ENCODE measurements at regions not wholly inside any gene's neighbourhood (a gene's known extent, or its start where the extent isn't known, plus 50 kb on each side); places are given as distances from the start of the nearest gene placed in this dataset.

GRCh38 chr9:94441796-94442195, 113.1 kb upstream of the PCAT7 start:
- H3K9me3 ChIP-seq (ENCODE audit: control insufficient read depth, low read length), result no peaks in the 10 kb centered on the region
- 96% methylated on average over 2 of the region's 2 CpGs for WGBS

GRCh38 chr9:94443032-94443722, 111.7 kb upstream of the PCAT7 start:
- H2BK15ac ChIP-seq (ENCODE audit: low read depth, poor library complexity, severe bottlenecking), result no peak overlapping the region
- peak overlapping the region; percentile 90 for H3K27ac ChIP-seq (ENCODE audit: low read length, poor library complexity, severe bottlenecking)
- WGBS, result 88% methylated on average over 6 of the region's 6 CpGs
- H2BK5ac ChIP-seq (ENCODE audit: low read depth, low read length, poor library complexity, severe bottlenecking), result no peak overlapping the region
- no peak overlapping the region for H3K4ac ChIP-seq (ENCODE audit: low read depth in 1 of 2, low read length in 2 of 2)
- no peak overlapping the region for H4K8ac ChIP-seq (ENCODE audit: low read length)
- no peaks in the 10 kb centered on the region for H3K9me3 ChIP-seq (ENCODE audit: control insufficient read depth, low read length)
- peaks cover 11% of the 10 kb centered on the region for H3K4me1 ChIP-seq (ENCODE audit: control insufficient read depth, insufficient read depth, low read depth, low read length)
- no peaks in the 10 kb centered on the region for H3K27me3 ChIP-seq (ENCODE audit: control insufficient read depth in 1 of 2, insufficient read depth in 1 of 2, low read length in 2 of 2)
- no peak overlapping the region for H4K91ac ChIP-seq (ENCODE audit: low read length)
- no peak for DNase-seq
- H3K9ac ChIP-seq (ENCODE audit: low read length), result no peak overlapping the region
- H3K4me3 ChIP-seq (ENCODE audit: insufficient read depth in 1 of 2, low read depth in 1 of 2, low read length in 2 of 2), result no peak overlapping the region
- H3K14ac ChIP-seq (ENCODE audit: low read length in 2 of 2), result no peak overlapping the region
- H3K18ac ChIP-seq (ENCODE audit: low read depth in 1 of 2, low read length in 2 of 2), result no peak overlapping the region
- H2AK5ac ChIP-seq (ENCODE audit: low read length, severe bottlenecking), result no peak overlapping the region
- no peak overlapping the region for H2BK120ac ChIP-seq (ENCODE audit: low read depth, low read length)
- no peak overlapping the region for H2AFZ ChIP-seq (ENCODE audit: low read depth, low read length)
- peaks cover 2 to 69% of the 10 kb centered on the region in 2 experiments for H3K36me3 ChIP-seq (ENCODE audit: control insufficient read depth in 1 of 2, insufficient read depth in 2 of 2, low read depth in 1 of 2, low read length in 2 of 2)
- peaks cover 8% of the 10 kb centered on the region for H3K79me1 ChIP-seq (replicated peaks; ENCODE audit: low read length, poor library complexity, severe bottlenecking)
- no peak overlapping the region for H3K23ac ChIP-seq (ENCODE audit: low read length in 2 of 2)
- no peak overlapping the region for H2BK12ac ChIP-seq (ENCODE audit: low read length in 2 of 2)
- H3K4me2 ChIP-seq (ENCODE audit: low read length, poor library complexity, severe bottlenecking), result peak overlapping the region; percentile 76

More at GRCh38 chr9:94441796-94442195, 113.1 kb upstream of the PCAT7 start:
- Histone ChIP-seq H3K27me3 (ENCODE audit: control insufficient read depth in 1 of 2, insufficient read depth in 1 of 2, low read length in 2 of 2) (no peaks in the 10 kb centered on the region), H3K4me2 (ENCODE audit: low read length, poor library complexity, severe bottlenecking) (no peak overlapping the region), H2BK15ac (ENCODE audit: low read depth, poor library complexity, severe bottlenecking) (no peak overlapping the region), H4K8ac (ENCODE audit: low read length) (no peak overlapping the region), H3K9ac (ENCODE audit: low read length) (no peak overlapping the region), H2AFZ (ENCODE audit: low read depth, low read length) (no peak overlapping the region), H3K14ac (ENCODE audit: low read length in 2 of 2) (no peak overlapping the region), H2AK5ac (ENCODE audit: low read length, severe bottlenecking) (no peak overlapping the region), H3K4me1 (ENCODE audit: control insufficient read depth, insufficient read depth, low read depth, low read length) (peaks cover 11% of the 10 kb centered on the region), H3K36me3 (ENCODE audit: control insufficient read depth in 1 of 2, insufficient read depth in 2 of 2, low read depth in 1 of 2, low read length in 2 of 2) (peaks cover 2 to 58% of the 10 kb centered on the region in 2 experiments), H2BK120ac (ENCODE audit: low read depth, low read length) (no peak overlapping the region), H4K91ac (ENCODE audit: low read length) (no peak overlapping the region), H3K23ac (ENCODE audit: low read length in 2 of 2) (no peak overlapping the region), H3K4me3 (ENCODE audit: insufficient read depth in 1 of 2, low read depth in 1 of 2, low read length in 2 of 2) (no peak overlapping the region), H3K4ac (ENCODE audit: low read depth in 1 of 2, low read length in 2 of 2) (no peak overlapping the region), H3K18ac (ENCODE audit: low read depth in 1 of 2, low read length in 2 of 2) (no peak overlapping the region), H2BK12ac (ENCODE audit: low read length in 2 of 2) (no peak overlapping the region), H3K79me1 (replicated peaks; ENCODE audit: low read length, poor library complexity, severe bottlenecking) (peaks cover 7% of the 10 kb centered on the region), H2BK5ac (ENCODE audit: low read depth, low read length, poor library complexity, severe bottlenecking) (no peak overlapping the region), H3K27ac (ENCODE audit: low read length, poor library complexity, severe bottlenecking) (no peak overlapping the region)
- DNase-seq, result no peak

- H3K4me3 ChIP-seq (ENCODE audit: insufficient read depth in 1 of 2, low read depth in 1 of 2, low read length in 2 of 2), result no peak overlapping the region
- H2BK12ac ChIP-seq (ENCODE audit: low read length in 2 of 2), result no peak overlapping the region
- H3K36me3 ChIP-seq (ENCODE audit: control insufficient read depth in 1 of 2, insufficient read depth in 2 of 2, low read depth in 1 of 2, low read length in 2 of 2), result peaks cover 5 to 85% of the 10 kb centered on the region in 2 experiments
- no peak overlapping the region for H2BK120ac ChIP-seq (ENCODE audit: low read depth, low read length)
- H4K91ac ChIP-seq (ENCODE audit: low read length), result no peak overlapping the region
- no CpG with 5 or more reads among the region's 2 CpGs for WGBS
- no peaks in the 10 kb centered on the region for H3K27me3 ChIP-seq (ENCODE audit: control insufficient read depth in 1 of 2, insufficient read depth in 1 of 2, low read length in 2 of 2)
- no peak overlapping the region for H4K8ac ChIP-seq (ENCODE audit: low read length)
- no peak overlapping the region for H2AFZ ChIP-seq (ENCODE audit: low read depth, low read length)
- H2BK5ac ChIP-seq (ENCODE audit: low read depth, low read length, poor library complexity, severe bottlenecking), result no peak overlapping the region
- no peak overlapping the region for H3K4me2 ChIP-seq (ENCODE audit: low read length, poor library complexity, severe bottlenecking)
- H3K23ac ChIP-seq (ENCODE audit: low read length in 2 of 2), result no peak overlapping the region
- peaks cover 17% of the 10 kb centered on the region for H3K79me1 ChIP-seq (replicated peaks; ENCODE audit: low read length, poor library complexity, severe bottlenecking)
- no peaks in the 10 kb centered on the region for H3K9me3 ChIP-seq (ENCODE audit: control insufficient read depth, low read length)
- peaks cover 11% of the 10 kb centered on the region for H3K4me1 ChIP-seq (ENCODE audit: control insufficient read depth, insufficient read depth, low read depth, low read length)
- DNase-seq, result no peak
- H2BK15ac ChIP-seq (ENCODE audit: low read depth, poor library complexity, severe bottlenecking), result no peak overlapping the region
- no peak overlapping the region for H2AK5ac ChIP-seq (ENCODE audit: low read length, severe bottlenecking)
- no peak overlapping the region for H3K27ac ChIP-seq (ENCODE audit: low read length, poor library complexity, severe bottlenecking)
- no peak overlapping the region for H3K4ac ChIP-seq (ENCODE audit: low read depth in 1 of 2, low read length in 2 of 2)
- H3K18ac ChIP-seq (ENCODE audit: low read depth in 1 of 2, low read length in 2 of 2), result no peak overlapping the region
- no peak overlapping the region for H3K14ac ChIP-seq (ENCODE audit: low read length in 2 of 2)
- no peak overlapping the region for H3K9ac ChIP-seq (ENCODE audit: low read length)
These were observed 109.0 kb upstream of the PCAT7 start for GRCh38 chr9:94445863-94446262.

GRCh38 chr9:94449486-94449885, 105.4 kb upstream of the PCAT7 start:
- Histone ChIP-seq H3K79me1 (replicated peaks; ENCODE audit: low read length, poor library complexity, severe bottlenecking) (peaks cover 17% of the 10 kb centered on the region), H3K27me3 (ENCODE audit: control insufficient read depth in 1 of 2, insufficient read depth in 1 of 2, low read length in 2 of 2) (no peaks in the 10 kb centered on the region), H3K4me2 (ENCODE audit: low read length, poor library complexity, severe bottlenecking) (no peak overlapping the region), H2BK120ac (ENCODE audit: low read depth, low read length) (no peak overlapping the region), H4K8ac (ENCODE audit: low read length) (no peak overlapping the region), H3K9me3 (ENCODE audit: control insufficient read depth, low read length) (no peaks in the 10 kb centered on the region), H2BK12ac (ENCODE audit: low read length in 2 of 2) (no peak overlapping the region), H2BK5ac (ENCODE audit: low read depth, low read length, poor library complexity, severe bottlenecking) (no peak overlapping the region), H3K27ac (ENCODE audit: low read length, poor library complexity, severe bottlenecking) (no peak overlapping the region), H4K91ac (ENCODE audit: low read length) (no peak overlapping the region), H3K23ac (ENCODE audit: low read length in 2 of 2) (no peak overlapping the region), H2AK5ac (ENCODE audit: low read length, severe bottlenecking) (no peak overlapping the region), H2AFZ (ENCODE audit: low read depth, low read length) (no peak overlapping the region), H3K36me3 (ENCODE audit: control insufficient read depth in 1 of 2, insufficient read depth in 2 of 2, low read depth in 1 of 2, low read length in 2 of 2) (peaks cover 10 to 83% of the 10 kb centered on the region in 2 experiments), H3K14ac (ENCODE audit: low read length in 2 of 2) (no peak overlapping the region), H2BK15ac (ENCODE audit: low read depth, poor library complexity, severe bottlenecking) (no peak overlapping the region), H3K4ac (ENCODE audit: low read depth in 1 of 2, low read length in 2 of 2) (no peak overlapping the region), H3K4me3 (ENCODE audit: insufficient read depth in 1 of 2, low read depth in 1 of 2, low read length in 2 of 2) (no peak overlapping the region), H3K18ac (ENCODE audit: low read depth in 1 of 2, low read length in 2 of 2) (no peak overlapping the region), H3K9ac (ENCODE audit: low read length) (no peak overlapping the region), H3K4me1 (ENCODE audit: control insufficient read depth, insufficient read depth, low read depth, low read length) (peaks cover 4% of the 10 kb centered on the region)
- 100% methylated on average over 1 of the region's 2 CpGs for WGBS
- DNase-seq, result no peak
